Tibial nerve (tissue), 3 donors: ENCODE measurements at regions not wholly inside any gene's neighbourhood (a gene's known extent, or its start where the extent isn't known, plus 50 kb on each side); places are given as distances from the start of the nearest gene placed in this dataset.

Experiments
- CTCF ChIP-seq, 5 experiments: fragments of 200-600 bp in 3 of 5; fragments of 450-650 bp in 2 of 5; sonication (generic) in 3 of 5; IDR thresholded peaks; one replicate each; pipeline ENCODE4 v1.5.1; 2016 to 2019; ENCODE audit warnings: antibody characterized with exemption in 5 of 5, mild to moderate bottlenecking in 3 of 5, moderate library complexity in 2 of 5
- POLR2A ChIP-seq, 2 donors: fragments of 450-650 bp; IDR thresholded peaks; one replicate each; pipeline ENCODE4 v1.6.1; 2017; ENCODE audit warnings: antibody characterized with exemption in 2 of 2, mild to moderate bottlenecking in 2 of 2, moderate library complexity in 2 of 2

DNA sequence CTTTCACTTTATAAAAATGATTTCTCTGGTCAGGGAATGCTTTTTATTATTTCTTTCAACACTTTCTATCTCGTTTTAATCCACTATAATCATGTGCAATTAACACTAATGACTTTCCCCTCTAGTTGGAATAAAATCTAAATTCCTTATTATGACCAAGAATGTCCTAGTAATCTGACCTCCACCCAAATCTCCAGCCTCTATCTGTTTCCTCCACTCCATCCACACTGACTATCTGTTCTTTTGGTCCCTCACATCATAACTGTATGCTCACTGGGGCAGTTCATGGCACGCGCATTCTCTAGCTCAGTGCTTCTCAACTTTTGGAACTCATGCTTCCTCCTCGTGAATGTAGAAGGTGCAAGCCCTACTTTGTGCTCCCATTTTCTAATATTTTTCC lies 244.7 kb downstream of the POSTN start:
- TF ChIP-seq CTCF (IDR thresholded peaks at IDR 0.05) (no peak), POLR2A (IDR thresholded peaks at IDR 0.05) (no peak)
